ENCODE measurements at regions not wholly inside any gene's neighbourhood (a gene's known extent, or its start where the extent isn't known, plus 50 kb on each side); places are given as distances from the start of the nearest gene placed in this dataset.

DNA sequence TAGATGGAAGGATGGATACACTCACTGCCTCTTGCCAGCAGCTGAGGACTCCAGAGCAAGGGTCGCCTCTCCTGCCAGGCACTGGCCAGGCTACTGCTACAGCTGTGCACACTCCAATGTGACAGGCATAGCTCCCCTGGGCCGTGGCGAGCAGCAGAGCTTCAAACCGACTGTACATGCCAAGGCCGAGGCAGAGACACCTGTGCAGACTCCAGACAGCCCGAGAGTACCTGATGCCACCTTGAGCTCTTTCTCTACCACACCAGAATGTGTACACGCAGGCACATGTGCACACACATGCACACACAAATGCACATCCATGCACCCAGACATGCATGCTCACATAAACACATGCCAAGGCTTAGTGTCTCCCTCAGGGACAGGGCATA lies 508.3 kb upstream of the MYT1L start:
- ChIA-PET POLR2A (no interaction called here), CTCF (no interaction called here)
- TF ChIP-seq, protein P1, sequence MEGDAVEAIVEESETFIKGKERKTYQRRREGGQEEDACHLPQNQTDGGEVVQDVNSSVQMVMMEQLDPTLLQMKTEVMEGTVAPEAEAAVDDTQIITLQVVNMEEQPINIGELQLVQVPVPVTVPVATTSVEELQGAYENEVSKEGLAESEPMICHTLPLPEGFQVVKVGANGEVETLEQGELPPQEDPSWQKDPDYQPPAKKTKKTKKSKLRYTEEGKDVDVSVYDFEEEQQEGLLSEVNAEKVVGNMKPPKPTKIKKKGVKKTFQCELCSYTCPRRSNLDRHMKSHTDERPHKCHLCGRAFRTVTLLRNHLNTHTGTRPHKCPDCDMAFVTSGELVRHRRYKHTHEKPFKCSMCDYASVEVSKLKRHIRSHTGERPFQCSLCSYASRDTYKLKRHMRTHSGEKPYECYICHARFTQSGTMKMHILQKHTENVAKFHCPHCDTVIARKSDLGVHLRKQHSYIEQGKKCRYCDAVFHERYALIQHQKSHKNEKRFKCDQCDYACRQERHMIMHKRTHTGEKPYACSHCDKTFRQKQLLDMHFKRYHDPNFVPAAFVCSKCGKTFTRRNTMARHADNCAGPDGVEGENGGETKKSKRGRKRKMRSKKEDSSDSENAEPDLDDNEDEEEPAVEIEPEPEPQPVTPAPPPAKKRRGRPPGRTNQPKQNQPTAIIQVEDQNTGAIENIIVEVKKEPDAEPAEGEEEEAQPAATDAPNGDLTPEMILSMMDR (IDR thresholded peaks at IDR 0.05; ENCODE audit: control extremely low read depth, extremely low read depth, low read depth, missing control alignments), result no peak
- no peak for DNase-seq (ENCODE audit: extremely low spot score)

DNA sequence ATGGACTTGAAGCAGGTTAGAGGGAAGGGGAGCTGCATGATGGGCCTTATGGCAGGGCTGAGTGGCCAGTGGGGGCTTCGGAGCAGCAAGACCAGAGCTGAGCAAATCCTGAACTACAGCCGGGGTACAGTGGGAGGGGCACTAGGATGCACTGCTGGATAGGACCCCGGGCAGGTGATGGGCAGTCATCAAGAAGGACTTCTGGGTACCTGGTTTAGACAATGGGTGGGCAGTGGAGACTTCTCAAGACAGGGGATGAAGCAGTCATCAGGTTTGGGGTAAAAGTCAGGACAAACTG lies 507.4 kb upstream of the MYT1L start:
- DNase-seq (ENCODE audit: extremely low spot score), result no peak
- TF ChIP-seq, protein P1 (IDR thresholded peaks at IDR 0.05; ENCODE audit: control extremely low read depth, extremely low read depth, low read depth, missing control alignments), result no peak
- POLR2A ChIA-PET, result no interaction called here
- CTCF ChIA-PET, result no interaction called here

DNA sequence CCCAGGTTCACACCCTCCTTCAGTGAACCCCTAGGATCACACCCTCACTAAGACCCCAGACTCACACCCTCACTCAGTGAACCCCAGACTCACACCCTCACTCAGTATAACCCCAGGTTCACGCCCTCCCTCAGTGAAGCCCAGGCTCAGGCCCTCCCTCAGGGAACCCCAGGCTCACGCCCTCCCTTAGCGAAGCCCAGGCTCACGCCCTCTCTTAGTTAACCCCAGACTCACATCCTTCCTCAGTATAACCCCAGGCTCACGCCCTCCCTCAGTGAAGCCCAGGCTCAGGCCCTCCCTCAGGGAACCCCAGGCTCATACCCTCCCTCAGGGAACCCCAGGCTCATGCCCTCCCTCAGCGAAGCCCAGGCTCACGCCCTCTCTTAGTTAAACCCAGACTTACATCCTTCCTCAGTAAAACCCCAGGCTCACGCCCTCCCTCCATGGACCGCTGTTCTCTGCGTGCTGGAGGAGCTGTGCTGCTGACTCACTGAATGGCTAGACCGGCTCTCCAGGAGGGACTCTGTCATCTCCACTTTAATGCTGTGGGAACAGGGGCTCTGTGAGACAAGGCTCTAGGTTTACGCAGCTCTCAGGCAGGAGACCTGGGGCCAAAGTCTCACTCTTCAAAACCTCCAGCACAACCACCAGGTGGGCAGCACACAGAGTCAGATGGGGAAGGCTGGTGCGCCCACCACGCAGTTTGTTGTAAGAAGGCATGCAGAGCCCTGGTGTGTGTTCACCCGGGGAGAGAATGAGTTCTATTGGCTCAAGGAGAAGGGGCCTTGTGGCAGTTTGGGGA lies 506.9 kb upstream of the MYT1L start:
- ChIA-PET CTCF (no interaction called here), POLR2A (no interaction called here)
- TF ChIP-seq, protein P1 (IDR thresholded peaks at IDR 0.05; ENCODE audit: control extremely low read depth, extremely low read depth, low read depth, missing control alignments), result no peak
- no peak for DNase-seq (ENCODE audit: extremely low spot score)

DNA sequence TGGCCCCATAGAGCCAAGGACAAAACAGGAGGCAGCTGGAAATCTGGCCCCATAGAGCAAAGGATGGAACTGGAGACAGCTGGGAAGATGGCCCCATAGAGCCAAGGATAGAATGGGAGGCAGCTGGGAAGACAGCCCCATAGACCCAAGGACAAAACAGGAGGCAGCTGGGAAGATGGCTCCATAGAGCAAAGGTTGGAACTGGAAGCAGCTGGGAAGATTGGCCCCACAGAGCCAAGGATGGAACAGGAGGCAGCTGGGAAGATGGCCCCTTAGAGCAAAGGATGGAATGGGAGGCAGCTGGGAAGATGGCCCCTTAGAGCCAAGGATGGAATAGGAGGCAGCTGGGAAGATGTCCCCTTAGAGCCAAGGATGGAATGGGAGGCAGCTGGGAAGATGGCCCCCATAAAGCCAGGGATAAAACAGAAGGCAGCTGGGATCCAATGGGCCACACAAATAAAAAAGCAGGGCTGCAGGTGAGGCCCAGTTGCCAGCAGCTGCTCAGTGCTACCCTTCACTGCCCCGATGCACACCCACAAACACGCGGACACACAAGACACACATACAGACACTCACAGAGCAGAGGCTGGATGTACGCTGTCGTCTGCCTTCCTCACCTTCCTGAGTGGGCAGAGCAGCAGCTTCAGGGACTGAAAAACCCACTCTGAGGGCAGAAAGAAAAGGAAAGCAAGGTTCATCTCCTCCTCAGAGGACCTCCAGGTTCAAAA lies 505.4 kb upstream of the MYT1L start:
- ChIA-PET CTCF (no interaction called here), POLR2A (no interaction called here)
- no peak for DNase-seq (ENCODE audit: extremely low spot score)
- TF ChIP-seq, protein P1 (IDR thresholded peaks at IDR 0.05; ENCODE audit: control extremely low read depth, extremely low read depth, low read depth, missing control alignments), result no peak

DNA sequence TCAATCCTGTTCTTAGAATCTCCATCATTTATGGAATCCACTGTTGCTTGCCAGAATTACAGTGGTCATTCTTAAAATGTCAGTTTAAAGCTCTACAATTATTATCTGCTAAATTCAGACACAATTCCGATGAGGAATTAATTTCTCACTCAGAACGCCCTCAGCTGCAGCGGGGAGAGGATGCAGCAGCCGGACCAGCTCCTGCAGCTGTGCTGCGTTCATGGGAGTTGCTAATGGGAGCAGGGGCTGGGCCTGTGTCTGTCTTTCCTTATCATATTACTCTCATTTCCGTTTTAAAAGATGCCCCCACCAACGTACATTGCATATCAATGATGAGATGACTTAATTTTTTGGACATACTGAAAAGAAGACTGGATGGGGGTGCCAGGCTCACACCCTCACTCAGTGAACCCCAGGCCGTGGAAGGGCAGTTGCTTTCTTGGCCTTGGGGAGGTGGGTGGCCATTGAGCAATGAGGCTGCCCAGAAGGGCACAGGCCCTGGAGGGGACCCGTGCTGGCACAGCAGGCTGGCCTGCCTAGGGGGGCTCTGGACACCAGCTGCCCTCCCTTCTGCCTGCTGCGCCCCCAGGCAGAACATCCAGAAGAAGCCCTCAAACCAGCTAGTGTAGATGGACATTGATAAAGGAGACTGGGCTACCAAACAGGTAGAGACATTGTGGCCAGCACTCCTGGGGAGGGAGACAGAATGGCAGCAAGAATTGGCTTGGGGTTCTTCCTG lies 503.6 kb upstream of the MYT1L start:
- POLR2A ChIA-PET, result no interaction called here
- TF ChIP-seq, protein P1 (IDR thresholded peaks at IDR 0.05; ENCODE audit: control extremely low read depth, extremely low read depth, low read depth, missing control alignments), result no peak
- CTCF ChIA-PET, result no interaction called here

DNA sequence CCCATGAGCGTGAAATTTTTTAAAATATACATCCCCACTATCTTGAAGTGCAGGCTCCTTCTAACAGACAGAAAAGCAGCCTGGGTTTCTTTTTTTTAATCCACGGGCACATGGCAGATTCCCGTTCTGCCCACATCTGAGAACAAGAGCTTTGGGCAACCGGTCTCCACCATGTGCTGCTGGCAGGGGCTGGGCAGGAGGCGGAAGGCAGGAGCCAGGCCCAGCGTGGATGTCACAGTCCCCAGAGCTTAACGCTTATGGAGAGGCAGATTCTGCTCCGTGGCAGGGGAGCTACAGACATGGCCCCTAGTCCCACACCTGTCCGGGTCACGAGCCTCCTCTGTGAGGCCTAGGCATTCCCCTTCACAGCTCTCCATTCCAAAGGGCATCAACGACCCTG lies 503.0 kb upstream of the MYT1L start:
- TF ChIP-seq, protein P1 (IDR thresholded peaks at IDR 0.05; ENCODE audit: control extremely low read depth, extremely low read depth, low read depth, missing control alignments), result no peak
- DNase-seq (ENCODE audit: extremely low spot score), result no peak
- ChIA-PET POLR2A (no interaction called here), CTCF (no interaction called here)

More for the DNA sequence above, 503.6 kb upstream of the MYT1L start:
- no peak for DNase-seq (ENCODE audit: extremely low spot score)
